ENCODE measurements at regions not wholly inside any gene's neighbourhood (a gene's known extent, or its start where the extent isn't known, plus 50 kb on each side); places are given as distances from the start of the nearest gene placed in this dataset.

GRCh38 chr14:65291531-65291930 lies 121.0 kb upstream of the FUT8 start:
- Histone ChIP-seq H3K9me3 (ENCODE audit: control insufficient read depth, insufficient read depth, low read depth, low read length) (no peaks in the 10 kb centered on the region), H3K4me3 (ENCODE audit: low read depth in 2 of 2, low read length in 2 of 2) (no peak overlapping the region), H3K4me1 (ENCODE audit: control insufficient read depth, insufficient read depth, low read length) (no peaks in the 10 kb centered on the region), H3K36me3 (ENCODE audit: control insufficient read depth, insufficient read depth, low read length) (no peaks in the 10 kb centered on the region), H3K27ac (ENCODE audit: low read length) (no peak overlapping the region), H3K27me3 (ENCODE audit: control insufficient read depth, insufficient read depth, low read length) (no peaks in the 10 kb centered on the region)
- intact Hi-C loops (cut with micrococcal nuclease; ENCODE audit: unreplicated experiment) = no loop called here
- no peak for ATAC-seq
- no TSS peak for BruUV-seq (replicated peaks)
- ChIA-PET POLR2A (no interaction called here), CTCF (no interaction called here)
- in situ Hi-C loops (cut with HindIII; ENCODE audit: low pct_unique_long_range_greater_than_20kb, low sequenced_read_pairs) = no loop called here
- no peak for DNase-seq (ENCODE audit: low read depth, low spot score)
- no peak for TF ChIP-seq TCF7L2 (IDR thresholded peaks at IDR 0.05; ENCODE audit: low read depth, low read length)
- TF ChIP-seq REST (IDR thresholded peaks at IDR 0.05; ENCODE audit: insufficient read depth in 1 of 2, low read depth in 2 of 2, low read length in 1 of 2) = no peak
- no peak for TF ChIP-seq SIN3A (IDR thresholded peaks at IDR 0.05; ENCODE audit: borderline replicate concordance, insufficient read depth, low read depth, low read length)
- no peak for TF ChIP-seq CTCF (IDR thresholded peaks at IDR 0.05)
- no peak for TF ChIP-seq POLR2AphosphoS5 (IDR thresholded peaks at IDR 0.05; ENCODE audit: low read depth, low read length)

- Histone ChIP-seq H3K27me3 (ENCODE audit: control insufficient read depth, insufficient read depth, low read length) (no peaks in the 10 kb centered on the region), H3K27ac (ENCODE audit: low read length) (no peak overlapping the region), H3K36me3 (ENCODE audit: control insufficient read depth, insufficient read depth, low read length) (no peaks in the 10 kb centered on the region), H3K9me3 (ENCODE audit: control insufficient read depth, insufficient read depth, low read depth, low read length) (no peaks in the 10 kb centered on the region), H3K4me3 (ENCODE audit: low read depth in 2 of 2, low read length in 2 of 2) (no peak overlapping the region), H3K4me1 (ENCODE audit: control insufficient read depth, insufficient read depth, low read length) (no peaks in the 10 kb centered on the region)
- no peak for ATAC-seq
- BruUV-seq (replicated peaks) = no TSS peak
- intact Hi-C loops (cut with micrococcal nuclease; ENCODE audit: unreplicated experiment) (no loop called here), in situ Hi-C loops (cut with HindIII; ENCODE audit: low pct_unique_long_range_greater_than_20kb, low sequenced_read_pairs) (no loop called here)
- DNase-seq (ENCODE audit: low read depth, low spot score) = no peak
- TF ChIP-seq POLR2AphosphoS5 (IDR thresholded peaks at IDR 0.05; ENCODE audit: low read depth, low read length) (no peak), REST (IDR thresholded peaks at IDR 0.05; ENCODE audit: insufficient read depth in 1 of 2, low read depth in 2 of 2, low read length in 1 of 2) (no peak)
- CTCF ChIA-PET = no interaction called here
- POLR2A ChIA-PET = no interaction called here
These were observed 117.7 kb upstream of the FUT8 start for GRCh38 chr14:65294816-65295215.

Measured in Panc1 (cell line).